ENCODE measurements at regions not wholly inside any gene's neighbourhood (a gene's known extent, or its start where the extent isn't known, plus 50 kb on each side); places are given as distances from the start of the nearest gene placed in this dataset.

GRCh38 chr6:112923940-112924587 is 576.9 kb downstream of the RFPL4B start:
- DNase-seq = no peak
- no peak for TF ChIP-seq CTCF (IDR thresholded peaks at IDR 0.05; ENCODE audit: low read depth, low read length)
- Histone ChIP-seq H3K9me3 (ENCODE audit: severe bottlenecking) (peaks cover 2% of the 10 kb centered on the region), H3K27ac (no peak overlapping the region), H3K36me3 (no peaks in the 10 kb centered on the region), H3K4me3 (ENCODE audit: low read depth, low read length) (no peak overlapping the region), H3K27me3 (ENCODE audit: insufficient read depth, low read depth, severe bottlenecking) (no peaks in the 10 kb centered on the region)

- no peak overlapping the region for H3K4me3 ChIP-seq (ENCODE audit: low read depth, low read length)
- DNase-seq = no peak
- no peaks in the 10 kb centered on the region for H3K27me3 ChIP-seq (ENCODE audit: insufficient read depth, low read depth, severe bottlenecking)
- no peak overlapping the region for H3K27ac ChIP-seq
- H3K36me3 ChIP-seq = no peaks in the 10 kb centered on the region
- peaks cover 2% of the 10 kb centered on the region for H3K9me3 ChIP-seq (ENCODE audit: severe bottlenecking)
- no peak for TF ChIP-seq CTCF (IDR thresholded peaks at IDR 0.05; ENCODE audit: low read depth, low read length)
These were observed 578.6 kb downstream of the RFPL4B start for GRCh38 chr6:112925702-112926101.

GRCh38 chr6:112927641-112928320 is 580.7 kb downstream of the RFPL4B start:
- Histone ChIP-seq H3K4me3 (ENCODE audit: low read depth, low read length) (no peak overlapping the region), H3K27ac (no peak overlapping the region), H3K27me3 (ENCODE audit: insufficient read depth, low read depth, severe bottlenecking) (no peaks in the 10 kb centered on the region), H3K9me3 (ENCODE audit: severe bottlenecking) (no peaks in the 10 kb centered on the region), H3K36me3 (no peaks in the 10 kb centered on the region)
- DNase-seq = no peak
- TF ChIP-seq CTCF (IDR thresholded peaks at IDR 0.05; ENCODE audit: low read depth, low read length) = no peak

- H3K4me3 ChIP-seq (ENCODE audit: low read depth, low read length) = no peak overlapping the region
- H3K27ac ChIP-seq = no peak overlapping the region
- no peak for TF ChIP-seq CTCF (IDR thresholded peaks at IDR 0.05; ENCODE audit: low read depth, low read length)
- DNase-seq = no peak
- H3K36me3 ChIP-seq = no peaks in the 10 kb centered on the region
- H3K27me3 ChIP-seq (ENCODE audit: insufficient read depth, low read depth, severe bottlenecking) = no peaks in the 10 kb centered on the region
- no peaks in the 10 kb centered on the region for H3K9me3 ChIP-seq (ENCODE audit: severe bottlenecking)
These were observed 582.5 kb downstream of the RFPL4B start for GRCh38 chr6:112929641-112930040.

- Histone ChIP-seq H3K27me3 (ENCODE audit: insufficient read depth, low read depth, severe bottlenecking) (no peaks in the 10 kb centered on the region), H3K4me3 (ENCODE audit: low read depth, low read length) (no peak overlapping the region), H3K9me3 (ENCODE audit: severe bottlenecking) (no peaks in the 10 kb centered on the region), H3K27ac (no peak overlapping the region), H3K36me3 (no peaks in the 10 kb centered on the region)
- no peak for DNase-seq
- no peak for TF ChIP-seq CTCF (IDR thresholded peaks at IDR 0.05; ENCODE audit: low read depth, low read length)
These were observed 584.7 kb downstream of the RFPL4B start for GRCh38 chr6:112931832-112932231.

All from WERI-Rb-1 (cell line).